ENCODE measurements at regions not wholly inside any gene's neighbourhood (a gene's known extent, or its start where the extent isn't known, plus 50 kb on each side); places are given as distances from the start of the nearest gene placed in this dataset.

GRCh38 chr2:145110668-145111356, 590.9 kb upstream of the ZEB2 start:
- TF ChIP-seq CTCF (IDR thresholded peaks at IDR 0.05) (no peak), POLR2A (IDR thresholded peaks at IDR 0.05) (no peak)

All from testis (tissue), 2 donors.